GM12875 (cell line): ENCODE measurements at regions not wholly inside any gene's neighbourhood (a gene's known extent, or its start where the extent isn't known, plus 50 kb on each side); places are given as distances from the start of the nearest gene placed in this dataset.

Source experiments
- H3K4me3 ChIP-seq: one replicate; pipeline ENCODE4 v1.5.1; 2011; ENCODE audit warnings: low read depth, low read length, control low read depth
- TF ChIP-seq, protein P1 (sequence below): IDR thresholded peaks from 2 replicates; pipeline ENCODE4 v1.5.1; 2011; ENCODE audit warnings: low read depth, mild to moderate bottlenecking, control low read depth, inconsistent platforms, low read length, moderate library complexity, borderline replicate concordance; ENCODE audit not compliant: insufficient read depth

DNA sequence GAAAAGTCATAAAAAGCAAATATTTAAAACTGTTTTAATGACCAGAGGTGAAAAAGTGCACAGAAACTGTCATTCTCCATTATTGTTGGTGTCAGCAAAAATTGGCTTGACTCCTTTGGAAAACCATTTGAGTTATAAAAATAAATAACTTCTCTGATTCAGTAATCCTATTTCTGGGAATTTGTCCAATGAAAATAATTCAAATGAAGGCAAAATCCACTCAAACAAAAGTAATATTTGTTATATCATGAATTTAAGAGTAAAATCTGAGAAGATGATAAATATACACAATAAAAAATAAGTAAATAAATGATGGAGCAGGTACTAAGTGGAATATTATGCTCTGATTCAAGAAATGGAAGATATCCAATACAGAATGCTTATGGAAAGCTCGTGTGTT is 326.6 kb upstream of the KLF6 start:
- TF ChIP-seq, protein P1, sequence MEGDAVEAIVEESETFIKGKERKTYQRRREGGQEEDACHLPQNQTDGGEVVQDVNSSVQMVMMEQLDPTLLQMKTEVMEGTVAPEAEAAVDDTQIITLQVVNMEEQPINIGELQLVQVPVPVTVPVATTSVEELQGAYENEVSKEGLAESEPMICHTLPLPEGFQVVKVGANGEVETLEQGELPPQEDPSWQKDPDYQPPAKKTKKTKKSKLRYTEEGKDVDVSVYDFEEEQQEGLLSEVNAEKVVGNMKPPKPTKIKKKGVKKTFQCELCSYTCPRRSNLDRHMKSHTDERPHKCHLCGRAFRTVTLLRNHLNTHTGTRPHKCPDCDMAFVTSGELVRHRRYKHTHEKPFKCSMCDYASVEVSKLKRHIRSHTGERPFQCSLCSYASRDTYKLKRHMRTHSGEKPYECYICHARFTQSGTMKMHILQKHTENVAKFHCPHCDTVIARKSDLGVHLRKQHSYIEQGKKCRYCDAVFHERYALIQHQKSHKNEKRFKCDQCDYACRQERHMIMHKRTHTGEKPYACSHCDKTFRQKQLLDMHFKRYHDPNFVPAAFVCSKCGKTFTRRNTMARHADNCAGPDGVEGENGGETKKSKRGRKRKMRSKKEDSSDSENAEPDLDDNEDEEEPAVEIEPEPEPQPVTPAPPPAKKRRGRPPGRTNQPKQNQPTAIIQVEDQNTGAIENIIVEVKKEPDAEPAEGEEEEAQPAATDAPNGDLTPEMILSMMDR: no peak
- H3K4me3 ChIP-seq: no peak overlapping the region

DNA sequence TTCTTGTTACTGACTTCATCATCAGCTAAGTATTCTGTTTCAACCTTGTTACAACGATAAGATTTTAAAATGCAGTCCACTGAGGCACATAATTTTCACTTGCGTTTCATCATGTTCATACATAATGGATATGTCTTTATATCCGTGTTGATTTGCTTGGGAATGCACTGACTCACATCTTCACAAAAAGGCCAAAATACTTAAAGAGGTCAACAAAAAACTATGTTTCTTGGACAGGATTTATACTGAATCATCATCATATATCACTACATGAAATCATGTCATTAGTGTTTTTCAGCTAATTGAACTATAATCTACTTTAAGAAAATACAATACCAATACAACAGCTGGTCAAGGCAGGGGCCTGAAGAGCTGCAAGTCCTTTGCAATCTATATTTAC is 324.5 kb upstream of the KLF6 start:
- TF ChIP-seq, protein P1: no peak
- no peak overlapping the region for H3K4me3 ChIP-seq

DNA sequence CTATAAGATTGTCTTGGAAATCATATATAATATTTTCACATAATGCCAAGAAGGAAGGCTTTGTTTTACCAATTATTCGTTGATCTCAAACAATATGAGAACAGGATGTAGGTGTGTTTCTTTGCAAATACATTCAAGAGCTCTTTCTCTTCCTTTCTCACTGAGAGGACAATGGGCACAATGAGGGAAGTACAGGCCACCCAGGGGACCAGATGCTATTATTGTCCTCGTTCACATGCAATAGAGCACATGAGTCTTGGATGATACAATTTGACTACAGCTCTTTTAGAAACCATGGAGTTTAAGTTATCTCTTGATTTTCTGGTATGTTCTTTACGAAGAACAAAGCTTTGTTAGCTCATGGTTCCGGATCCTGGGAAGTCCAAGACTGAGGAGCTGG is 323.7 kb upstream of the KLF6 start:
- TF ChIP-seq, protein P1: no peak

DNA sequence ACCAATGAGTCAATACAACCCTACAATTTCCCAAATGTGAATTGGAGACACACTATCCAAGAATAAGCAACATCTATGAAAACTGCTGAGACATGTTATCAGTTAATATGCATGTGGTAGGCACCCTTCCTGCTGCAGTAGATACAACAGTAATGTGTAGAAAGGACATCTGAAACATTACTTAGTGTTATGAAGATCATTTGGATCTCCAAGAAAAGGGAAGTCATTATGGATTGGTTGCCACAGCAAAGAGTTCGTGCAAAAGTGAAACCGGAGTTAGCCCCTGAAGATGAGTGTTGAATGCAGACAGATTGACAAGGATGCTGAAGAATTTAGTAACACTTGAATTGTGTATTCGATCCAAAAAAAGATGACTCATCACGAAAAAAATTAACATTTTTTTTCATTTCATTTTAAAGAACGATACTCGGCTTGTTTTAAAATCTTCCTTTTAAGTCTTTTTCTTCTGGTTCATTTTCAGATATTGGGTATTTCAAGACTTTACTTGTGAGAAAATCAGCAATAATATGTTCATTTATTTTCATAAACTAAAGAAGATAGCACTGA is 322.4 kb upstream of the KLF6 start:
- no peak overlapping the region for H3K4me3 ChIP-seq
- TF ChIP-seq, protein P1: no peak

More for the DNA sequence above, 323.7 kb upstream of the KLF6 start:
- H3K4me3 ChIP-seq: no peak overlapping the region

DNA sequence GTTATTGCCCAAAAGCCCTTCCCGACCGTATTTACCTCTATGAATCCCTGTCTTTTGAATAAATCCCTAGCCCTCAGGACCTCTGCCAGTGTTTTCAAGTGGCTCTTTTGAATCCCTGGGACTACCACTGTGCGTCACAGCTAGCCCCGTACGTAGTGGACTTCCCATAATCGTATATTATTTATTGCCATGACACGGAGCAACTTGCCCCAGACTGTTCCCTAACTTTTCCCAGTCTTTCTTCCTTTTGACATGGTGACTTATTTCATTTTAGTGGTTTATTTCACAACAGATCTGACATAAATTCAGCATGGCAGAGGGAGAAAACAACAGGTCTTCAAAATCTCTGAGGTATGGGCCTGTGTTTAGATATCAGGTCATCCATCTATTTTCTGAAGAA is 318.6 kb upstream of the KLF6 start:
- TF ChIP-seq, protein P1: no peak

DNA sequence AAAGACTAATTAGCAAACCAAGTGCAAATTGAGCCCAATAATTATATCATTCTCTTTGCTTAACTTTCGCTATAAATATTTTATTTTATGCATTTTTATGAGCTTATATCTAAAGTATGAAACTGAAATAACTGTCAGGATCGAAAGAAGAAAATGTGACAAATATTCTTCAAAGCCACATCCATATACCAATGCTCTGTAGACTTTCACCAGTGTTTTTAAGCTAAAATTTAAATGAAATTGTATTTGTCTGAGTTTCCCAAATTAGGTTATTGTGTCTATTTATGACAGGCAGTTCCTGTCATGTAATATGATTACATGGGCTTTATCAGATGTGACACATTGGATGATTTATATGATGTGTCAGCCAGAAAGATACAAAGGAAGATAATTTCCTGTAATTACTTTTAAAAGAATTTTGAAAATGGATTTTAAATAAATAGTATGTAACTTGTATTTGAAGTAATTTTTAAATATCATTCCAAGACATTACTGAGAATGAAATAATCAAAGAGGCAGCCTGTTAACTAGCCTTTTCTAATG is 317.9 kb upstream of the KLF6 start:
- no peak overlapping the region for H3K4me3 ChIP-seq
- TF ChIP-seq, protein P1: no peak

More for the DNA sequence above, 318.6 kb upstream of the KLF6 start:
- H3K4me3 ChIP-seq: no peak overlapping the region

DNA sequence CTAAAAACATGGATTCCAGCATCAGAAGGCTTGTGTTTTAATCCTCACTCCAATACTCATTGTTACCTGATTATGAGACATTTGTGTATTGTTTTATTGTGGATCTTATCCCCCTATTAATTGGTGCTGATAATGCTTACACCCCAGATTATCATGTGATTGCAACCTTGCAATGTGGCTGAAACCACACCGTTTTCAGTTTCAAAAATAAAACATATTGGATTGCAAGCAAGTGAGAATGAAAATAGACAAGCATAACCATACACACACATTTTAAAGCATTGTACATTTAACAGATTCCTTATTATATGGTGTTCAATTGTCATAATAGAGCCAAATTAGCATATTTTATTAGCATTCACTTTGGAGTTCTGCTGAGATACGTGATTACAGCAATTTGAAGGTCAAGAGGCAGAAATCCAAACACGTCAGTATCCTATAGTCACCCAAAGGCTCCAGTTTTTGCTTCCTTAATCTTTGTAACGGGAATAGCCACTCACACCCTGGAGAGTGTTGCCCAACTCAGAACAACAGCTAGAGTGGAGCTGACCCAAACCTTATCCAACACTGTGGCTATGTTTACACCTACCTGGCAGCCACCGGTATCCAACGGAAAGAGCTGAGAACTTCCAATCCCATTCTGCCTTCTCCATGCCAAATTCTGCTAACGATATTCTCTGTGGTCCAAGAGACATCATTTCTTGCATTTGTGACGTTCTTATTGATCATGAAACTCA is 317.1 kb upstream of the KLF6 start:
- H3K4me3 ChIP-seq: no peak overlapping the region
- TF ChIP-seq, protein P1: no peak
